HepG2 (cell line): ENCODE measurements at regions not wholly inside any gene's neighbourhood (a gene's known extent, or its start where the extent isn't known, plus 50 kb on each side); places are given as distances from the start of the nearest gene placed in this dataset.

Experiments used
- E2F5 ChIP-seq: sonication (generic); formaldehyde crosslinking; conservative IDR thresholded peaks from 2 replicates; pipeline ENCODE4 v1.4.0; 2020; ENCODE audit warnings: missing genetic modification reagents
- ELF1 ChIP-seq: sonication (generic); formaldehyde crosslinking; IDR thresholded peaks from 2 replicates; pipeline ENCODE4 v1.4.0; 2020; ENCODE audit warnings: missing genetic modification reagents
- JUND ChIP-seq: sonication (generic); formaldehyde crosslinking; IDR thresholded peaks from 2 replicates; pipeline ENCODE4 v1.8.0; 2022; ENCODE audit warnings: mild to moderate bottlenecking, missing genetic modification reagents
- KDM5A ChIP-seq: fragments of 200-600 bp; sonication (generic); IDR thresholded peaks from 2 replicates; pipeline ENCODE4 v1.7.0; 2018; ENCODE audit warnings: antibody characterized with exemption, mild to moderate bottlenecking, low read length, borderline replicate concordance
- NCOA1 ChIP-seq: sonication (generic); formaldehyde crosslinking; IDR thresholded peaks from 2 replicates; pipeline ENCODE4 v1.9.0; 2021; ENCODE audit warnings: missing genetic modification reagents
- TAF1 ChIP-seq: sonication (generic); formaldehyde crosslinking; IDR thresholded peaks from 2 replicates; pipeline ENCODE4 v1.4.0; 2020; ENCODE audit warnings: missing genetic modification reagents
- ZBTB44 ChIP-seq: sonication (generic); formaldehyde crosslinking; IDR thresholded peaks from 2 replicates; pipeline ENCODE4 v1.4.0; 2020; ENCODE audit warnings: missing genetic modification reagents
- ZFP36 ChIP-seq: fragments of 150-350 bp; IDR thresholded peaks from 2 replicates; pipeline ENCODE4 v1.6.1; 2018; ENCODE audit warnings: borderline replicate concordance, low read length, low read depth; ENCODE audit not compliant: partially characterized antibody
- ZNF83 ChIP-seq: sonication (generic); formaldehyde crosslinking; IDR thresholded peaks from 2 replicates; pipeline ENCODE4 v1.4.0; 2020; ENCODE audit warnings: missing genetic modification reagents, mild to moderate bottlenecking, borderline replicate concordance
- TF ChIP-seq, protein P1 (sequence below): sonication (generic); formaldehyde crosslinking; IDR thresholded peaks from 2 replicates; pipeline ENCODE4 v1.8.1; 2023; ENCODE audit warnings: mild to moderate bottlenecking, moderate library complexity, missing genetic modification reagents

DNA sequence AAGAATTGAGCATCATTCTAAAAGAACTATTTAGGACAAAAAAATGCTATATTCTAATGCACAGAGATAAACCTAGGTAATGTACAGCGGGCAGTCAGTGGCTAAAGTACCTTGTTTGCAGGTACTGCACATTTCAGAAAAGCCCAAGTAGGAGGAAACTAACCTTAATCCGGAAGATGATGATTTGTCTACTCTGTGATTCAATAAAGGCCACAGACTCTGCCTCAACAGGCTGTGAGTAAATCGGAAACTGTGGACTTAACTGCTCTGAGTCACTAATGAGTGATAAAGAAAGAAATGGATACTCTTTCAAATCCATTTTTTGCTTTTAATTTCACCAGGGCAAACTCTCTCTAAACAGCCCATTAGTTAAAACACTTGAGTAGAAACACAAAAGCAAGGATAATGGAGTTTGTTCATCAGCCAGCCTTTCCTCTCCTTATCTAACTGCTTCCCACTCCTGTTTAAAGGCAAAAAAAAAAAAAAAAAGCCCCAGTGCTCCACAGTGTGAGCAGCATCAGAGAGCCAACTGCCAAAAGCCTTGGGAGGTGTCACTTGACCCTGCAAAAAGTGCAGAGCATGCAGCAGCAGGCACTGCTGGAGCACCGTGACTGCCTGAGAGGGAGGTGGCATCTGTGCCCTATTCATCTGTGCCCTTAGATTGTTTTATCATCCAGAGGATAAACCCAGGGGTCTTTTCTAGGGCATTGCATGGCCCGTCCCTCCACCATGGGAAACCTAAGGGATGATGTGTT is 187.7 kb downstream of the SATB1 start:
- TF ChIP-seq, protein P1, sequence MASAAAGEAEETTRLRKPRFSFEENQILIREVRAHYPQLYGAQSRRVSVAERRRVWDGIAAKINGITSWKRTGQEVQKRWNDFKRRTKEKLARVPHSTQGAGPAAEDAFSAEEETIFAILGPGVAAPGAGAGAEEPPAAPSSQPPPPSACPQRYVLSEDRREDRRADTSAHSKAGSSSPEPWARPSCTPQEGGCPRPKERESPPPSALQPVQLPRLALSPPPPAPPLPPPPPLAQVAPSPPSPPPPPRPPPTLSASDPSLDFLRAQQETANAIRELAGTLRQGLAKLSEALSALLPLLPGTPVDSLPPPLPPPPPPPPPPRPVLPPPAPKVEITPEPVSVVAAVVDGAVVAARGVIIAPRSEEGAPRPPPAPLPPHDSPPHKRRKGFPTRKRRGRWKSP, result no peak
- no peak for TF ChIP-seq KDM5A
- TF ChIP-seq TAF1 (CRISPR knock-in tag), result no peak
- no peak for TF ChIP-seq ELF1 (CRISPR knock-in tag)
- no peak for TF ChIP-seq E2F5 (CRISPR knock-in tag)
- no peak for TF ChIP-seq NCOA1 (CRISPR knock-in tag)
- TF ChIP-seq ZNF83 (CRISPR knock-in tag), result no peak
- TF ChIP-seq JUND (CRISPR knock-in tag), result no peak
- no peak for TF ChIP-seq ZBTB44 (CRISPR knock-in tag)
- TF ChIP-seq ZFP36, result no peak
